GM21526 (cell line): ENCODE measurements at regions not wholly inside any gene's neighbourhood (a gene's known extent, or its start where the extent isn't known, plus 50 kb on each side); places are given as distances from the start of the nearest gene placed in this dataset.

ENCODE experiments used
- ATAC-seq: cut with Tn5 transposase; IDR thresholded peaks from one replicate; pipeline ENCODE4 v1.9.1; 2021; ENCODE audit warnings: moderate library complexity; ENCODE audit not compliant: unreplicated experiment, low FRiP score

GRCh38 chr1:216836316-216836715 lies 113.1 kb upstream of the ESRRG start:
- ATAC-seq = no peak

DNA sequence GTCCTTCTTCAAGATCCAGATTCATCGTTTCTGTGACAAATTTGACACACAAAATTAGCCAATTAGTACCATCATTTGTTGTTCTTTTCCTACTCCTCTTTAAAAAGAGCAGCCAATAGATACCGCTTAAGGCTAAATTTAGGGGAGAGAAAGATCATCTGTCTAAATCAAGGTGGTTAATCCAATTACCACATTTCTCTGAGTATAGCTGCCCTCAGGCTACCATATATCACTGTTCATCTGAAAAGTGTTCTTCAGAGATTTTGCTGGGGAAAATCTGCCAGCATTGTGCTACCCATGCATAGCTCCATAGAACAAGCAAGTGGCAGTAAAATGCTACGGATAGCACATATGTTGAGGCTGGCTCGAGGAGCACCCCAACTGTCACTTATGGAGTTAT lies 110.3 kb upstream of the ESRRG start:
- ATAC-seq = no peak

GRCh38 chr1:216832192-216832591 lies 109.0 kb upstream of the ESRRG start:
- no peak for ATAC-seq

GRCh38 chr1:216830424-216831210 lies 107.4 kb upstream of the ESRRG start:
- no peak for ATAC-seq

DNA sequence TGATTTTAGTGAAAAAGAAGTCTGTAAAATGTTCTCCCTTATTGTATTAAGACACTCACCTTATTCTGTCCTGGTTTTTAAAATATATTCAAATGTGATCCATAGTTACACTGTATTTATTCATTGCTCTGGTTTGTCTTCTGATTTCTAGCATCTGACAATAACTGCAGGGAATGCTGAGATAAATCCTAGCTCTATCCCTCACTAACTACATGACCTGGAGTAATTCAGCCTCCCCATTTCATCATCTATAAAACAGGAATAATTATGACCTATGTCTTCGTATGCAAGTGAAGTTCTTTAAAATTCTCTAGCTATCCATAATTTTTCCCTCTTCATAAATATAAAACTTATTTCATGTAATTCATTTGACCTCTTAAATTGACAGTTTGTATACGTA lies 104.0 kb upstream of the ESRRG start:
- ATAC-seq = no peak

DNA sequence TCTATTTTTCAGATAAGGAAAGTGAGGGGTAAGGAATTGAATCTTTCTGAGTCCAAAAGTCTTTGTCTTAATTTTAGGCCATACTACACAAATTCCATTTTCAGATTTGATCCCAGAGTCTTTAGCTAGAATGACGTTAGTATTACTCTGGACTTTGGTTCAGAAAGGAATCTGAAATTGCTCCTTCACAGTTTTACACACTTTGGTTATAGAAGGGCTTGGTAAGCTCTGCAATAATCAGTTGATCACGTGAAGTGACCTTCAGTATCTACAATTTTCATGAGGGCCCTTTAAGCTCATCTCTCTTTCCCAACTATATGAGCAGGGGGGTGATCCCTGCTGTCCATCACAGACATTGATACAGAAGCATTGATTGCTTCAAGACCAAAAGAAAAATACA lies 103.4 kb upstream of the ESRRG start:
- no peak for ATAC-seq

- no peak for ATAC-seq
Measured at GRCh38 chr1:216826214-216826613, 103.0 kb upstream of the ESRRG start.

DNA sequence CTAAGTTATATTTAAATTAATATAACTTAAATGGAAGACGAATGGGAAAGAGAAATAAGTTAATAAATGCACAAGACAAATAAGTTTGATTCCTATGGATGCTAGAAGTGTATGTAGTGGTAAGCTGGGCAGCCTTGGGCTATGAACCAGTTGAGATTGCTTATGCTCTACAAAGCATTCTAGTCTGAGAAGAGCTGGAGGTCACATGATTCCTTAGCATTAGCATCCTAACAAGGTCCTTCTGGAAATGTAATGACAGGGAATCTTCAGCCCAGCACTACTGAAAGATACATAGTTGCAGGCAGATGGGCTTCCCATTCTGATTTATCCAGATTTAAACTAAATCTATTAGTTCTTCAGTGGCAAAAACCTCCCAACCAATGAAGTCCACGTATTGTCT lies 102.3 kb upstream of the ESRRG start:
- ATAC-seq = no peak

DNA sequence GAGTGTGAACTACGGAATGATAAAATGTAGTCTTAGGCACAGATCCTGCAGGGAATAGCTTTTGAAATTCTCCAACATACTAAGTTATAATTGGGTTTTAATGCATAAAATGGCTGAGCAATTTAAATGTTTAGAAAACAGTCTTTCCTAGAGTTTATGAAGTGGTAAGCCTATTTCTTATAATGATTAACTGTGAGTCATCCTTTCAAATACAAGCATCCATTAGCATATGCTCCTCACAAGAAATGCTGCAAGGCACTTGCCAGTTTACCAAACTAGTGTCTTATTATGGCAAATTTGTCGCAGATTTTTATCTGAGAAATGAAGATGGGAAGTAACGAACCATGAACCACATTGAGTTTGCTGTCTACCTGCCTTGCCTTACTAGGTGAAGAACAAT lies 101.3 kb upstream of the ESRRG start:
- ATAC-seq = no peak

- no peak for ATAC-seq
Measured at GRCh38 chr1:216823731-216824130, 100.5 kb upstream of the ESRRG start.

DNA sequence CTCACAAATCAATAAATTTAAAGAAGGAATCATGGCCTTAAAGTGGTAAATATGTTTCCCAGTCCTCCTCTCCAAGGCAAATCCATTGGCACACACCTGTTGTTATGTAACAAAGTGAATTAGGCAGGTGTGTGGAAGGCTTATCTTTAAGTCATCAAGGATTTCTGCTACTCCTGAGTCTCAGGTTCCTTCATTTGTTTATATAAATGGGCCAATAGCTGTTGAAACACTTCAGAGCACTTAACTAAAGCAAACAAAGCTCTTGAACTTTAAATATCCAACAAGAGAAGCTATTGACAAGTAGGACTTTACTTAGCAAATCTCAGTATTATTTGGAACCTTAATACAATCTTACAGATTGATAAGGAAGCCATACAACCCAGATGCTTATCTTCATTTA lies 99.3 kb upstream of the ESRRG start:
- no peak for ATAC-seq

DNA sequence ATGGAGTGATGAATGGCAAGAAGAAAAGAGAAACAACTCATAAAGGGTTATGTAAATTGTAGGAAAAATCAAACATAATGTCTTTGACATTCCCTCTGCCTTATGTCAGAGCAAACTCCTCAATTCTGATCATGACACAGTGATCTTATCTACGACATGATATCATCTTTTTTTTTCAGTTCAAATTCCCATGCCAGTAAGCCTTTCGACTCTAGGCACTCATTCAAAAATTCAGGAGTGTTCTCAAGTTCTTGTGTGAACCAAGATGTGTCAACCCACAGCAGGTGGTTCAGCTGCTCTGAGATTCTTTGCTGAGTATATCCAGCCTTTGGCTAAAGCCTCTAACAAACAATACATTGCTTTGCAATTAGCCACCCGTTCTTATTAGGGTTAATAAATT lies 97.1 kb upstream of the ESRRG start:
- no peak for ATAC-seq

- ATAC-seq = no peak
Measured at GRCh38 chr1:216818284-216818683, 95.1 kb upstream of the ESRRG start.

GRCh38 chr1:216815260-216816131 lies 92.3 kb upstream of the ESRRG start:
- no peak for ATAC-seq

- no peak for ATAC-seq
Measured at GRCh38 chr1:216814576-216815259, 91.5 kb upstream of the ESRRG start.

- ATAC-seq = no peak
Measured at GRCh38 chr1:216812966-216813365, 89.7 kb upstream of the ESRRG start.

GRCh38 chr1:216809649-216810048 lies 86.4 kb upstream of the ESRRG start:
- ATAC-seq = no peak

DNA sequence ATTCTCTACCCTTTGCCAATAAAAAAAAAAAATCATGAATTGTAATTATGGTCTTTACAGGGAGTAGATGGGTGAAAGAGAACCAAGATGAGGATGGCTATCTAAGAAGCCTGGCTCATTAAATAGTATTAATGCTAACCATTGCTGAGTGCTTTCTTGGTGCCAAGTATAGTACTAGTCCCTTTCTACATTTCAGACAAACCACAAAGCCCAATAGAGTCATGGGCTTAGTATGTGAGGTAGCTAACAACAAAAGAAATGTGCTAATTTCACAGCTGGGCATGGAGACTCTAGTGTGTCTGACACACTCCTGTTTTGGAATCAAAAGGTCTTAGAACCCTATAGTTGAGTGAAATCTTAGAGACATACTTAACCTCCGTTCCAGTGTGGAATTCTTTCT lies 84.5 kb upstream of the ESRRG start:
- ATAC-seq = no peak

DNA sequence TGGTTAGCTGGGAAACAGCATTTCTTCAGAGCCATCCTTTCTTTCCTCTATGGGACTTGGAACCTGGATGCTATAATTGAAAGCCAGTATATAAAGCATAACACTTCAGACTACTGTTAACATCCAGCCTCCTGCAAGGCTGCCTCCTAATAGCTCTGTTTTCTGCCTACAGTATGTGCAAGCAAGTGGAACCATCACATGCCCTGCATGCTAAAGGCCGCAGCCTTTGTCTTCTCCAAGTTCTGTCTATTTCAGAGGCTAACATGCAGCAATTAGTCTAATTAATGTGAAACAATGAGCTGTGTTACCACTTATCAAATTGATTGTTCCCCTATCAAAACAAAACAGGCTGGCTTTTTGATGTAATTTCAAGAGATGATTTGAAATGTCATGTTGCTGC lies 82.7 kb upstream of the ESRRG start:
- no peak for ATAC-seq

- ATAC-seq = no peak
Measured at GRCh38 chr1:216805233-216805632, 82.0 kb upstream of the ESRRG start.

DNA sequence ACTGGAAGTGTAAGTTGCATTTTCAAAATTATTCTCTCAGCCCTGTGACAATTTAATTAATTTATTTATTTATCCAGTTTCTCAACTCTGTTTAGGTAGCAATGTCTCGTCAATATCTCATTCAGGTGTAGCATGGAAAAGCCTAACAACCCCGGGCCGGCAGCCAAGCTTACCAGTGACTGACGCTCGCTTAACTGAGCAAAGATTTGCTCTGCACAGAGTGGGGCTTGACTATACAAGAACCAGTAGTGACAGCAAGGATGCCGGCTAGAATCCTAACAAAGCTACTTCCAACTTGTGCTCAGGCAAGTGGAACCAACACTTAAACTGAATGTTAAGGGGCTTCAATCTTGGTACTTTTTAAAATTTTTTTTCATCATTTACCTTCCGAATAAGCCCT lies 80.9 kb upstream of the ESRRG start:
- ATAC-seq = no peak
